ENCODE measurements at regions not wholly inside any gene's neighbourhood (a gene's known extent, or its start where the extent isn't known, plus 50 kb on each side); places are given as distances from the start of the nearest gene placed in this dataset.

DNA sequence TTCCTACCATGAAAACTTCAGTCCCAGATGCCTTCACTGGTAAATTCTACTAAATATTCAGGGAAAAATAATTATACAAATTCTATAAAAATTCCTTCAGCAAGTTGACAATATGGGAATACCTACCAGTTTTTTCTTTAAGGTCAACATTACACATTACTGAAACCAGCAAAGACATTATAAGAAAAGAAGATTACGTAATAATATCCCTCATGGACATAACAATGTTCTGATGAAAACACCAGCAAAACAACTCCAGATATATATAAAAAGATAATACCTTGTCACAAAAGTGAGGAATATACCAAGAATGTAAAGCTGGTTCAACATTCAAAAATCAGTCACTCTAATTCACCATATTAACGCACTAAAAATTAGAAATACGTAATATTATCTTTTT, 507.9 kb downstream of the DMRTA1 start:
- H3K36me3 ChIP-seq: no peaks in the 10 kb centered on the region
- no peak for ATAC-seq (ENCODE audit: insufficient number of reproducible peaks, low FRiP score, low read depth)
- H3K4me1 ChIP-seq (ENCODE audit: control insufficient read depth in 1 of 2, low read depth in 2 of 2): no peaks in the 10 kb centered on the region
- DNase-seq (ENCODE audit: low spot score): no peak
- TF ChIP-seq, protein P1, sequence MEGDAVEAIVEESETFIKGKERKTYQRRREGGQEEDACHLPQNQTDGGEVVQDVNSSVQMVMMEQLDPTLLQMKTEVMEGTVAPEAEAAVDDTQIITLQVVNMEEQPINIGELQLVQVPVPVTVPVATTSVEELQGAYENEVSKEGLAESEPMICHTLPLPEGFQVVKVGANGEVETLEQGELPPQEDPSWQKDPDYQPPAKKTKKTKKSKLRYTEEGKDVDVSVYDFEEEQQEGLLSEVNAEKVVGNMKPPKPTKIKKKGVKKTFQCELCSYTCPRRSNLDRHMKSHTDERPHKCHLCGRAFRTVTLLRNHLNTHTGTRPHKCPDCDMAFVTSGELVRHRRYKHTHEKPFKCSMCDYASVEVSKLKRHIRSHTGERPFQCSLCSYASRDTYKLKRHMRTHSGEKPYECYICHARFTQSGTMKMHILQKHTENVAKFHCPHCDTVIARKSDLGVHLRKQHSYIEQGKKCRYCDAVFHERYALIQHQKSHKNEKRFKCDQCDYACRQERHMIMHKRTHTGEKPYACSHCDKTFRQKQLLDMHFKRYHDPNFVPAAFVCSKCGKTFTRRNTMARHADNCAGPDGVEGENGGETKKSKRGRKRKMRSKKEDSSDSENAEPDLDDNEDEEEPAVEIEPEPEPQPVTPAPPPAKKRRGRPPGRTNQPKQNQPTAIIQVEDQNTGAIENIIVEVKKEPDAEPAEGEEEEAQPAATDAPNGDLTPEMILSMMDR (IDR thresholded peaks at IDR 0.05): no peak
- no peak overlapping the region for H3K27ac ChIP-seq
- no peaks in the 10 kb centered on the region for H3K9me3 ChIP-seq
- H3K4me3 ChIP-seq: no peak overlapping the region
- no peaks in the 10 kb centered on the region for H3K27me3 ChIP-seq (replicated peaks; ENCODE audit: insufficient read depth)

DNA sequence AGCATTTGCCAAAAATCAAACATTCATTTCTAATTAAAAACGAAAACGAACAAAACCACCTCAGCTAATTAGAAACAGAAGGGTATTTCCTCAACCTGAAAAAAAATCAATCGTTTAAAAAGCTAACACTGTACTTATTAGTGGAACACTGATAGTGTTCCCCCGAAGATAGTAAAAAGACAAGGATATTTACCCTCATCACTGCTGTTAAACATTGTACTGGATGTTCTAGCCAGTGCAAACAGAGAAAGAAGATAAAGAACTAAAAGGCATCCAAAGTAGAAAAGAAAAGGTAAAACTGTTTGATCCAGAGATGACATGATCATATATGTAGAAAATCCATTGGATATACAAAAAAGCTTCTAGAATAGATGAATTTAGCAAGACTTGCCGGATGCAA, 508.3 kb downstream of the DMRTA1 start:
- DNase-seq (ENCODE audit: low spot score) (no peak), ATAC-seq (ENCODE audit: insufficient number of reproducible peaks, low FRiP score, low read depth) (no peak)
- no peaks in the 10 kb centered on the region for H3K36me3 ChIP-seq
- no peaks in the 10 kb centered on the region for H3K27me3 ChIP-seq (replicated peaks; ENCODE audit: insufficient read depth)
- no peak overlapping the region for H3K4me3 ChIP-seq
- no peaks in the 10 kb centered on the region for H3K9me3 ChIP-seq
- no peak overlapping the region for H3K27ac ChIP-seq
- no peaks in the 10 kb centered on the region for H3K4me1 ChIP-seq (ENCODE audit: control insufficient read depth in 1 of 2, low read depth in 2 of 2)
- TF ChIP-seq, protein P1 (IDR thresholded peaks at IDR 0.05): no peak

DNA sequence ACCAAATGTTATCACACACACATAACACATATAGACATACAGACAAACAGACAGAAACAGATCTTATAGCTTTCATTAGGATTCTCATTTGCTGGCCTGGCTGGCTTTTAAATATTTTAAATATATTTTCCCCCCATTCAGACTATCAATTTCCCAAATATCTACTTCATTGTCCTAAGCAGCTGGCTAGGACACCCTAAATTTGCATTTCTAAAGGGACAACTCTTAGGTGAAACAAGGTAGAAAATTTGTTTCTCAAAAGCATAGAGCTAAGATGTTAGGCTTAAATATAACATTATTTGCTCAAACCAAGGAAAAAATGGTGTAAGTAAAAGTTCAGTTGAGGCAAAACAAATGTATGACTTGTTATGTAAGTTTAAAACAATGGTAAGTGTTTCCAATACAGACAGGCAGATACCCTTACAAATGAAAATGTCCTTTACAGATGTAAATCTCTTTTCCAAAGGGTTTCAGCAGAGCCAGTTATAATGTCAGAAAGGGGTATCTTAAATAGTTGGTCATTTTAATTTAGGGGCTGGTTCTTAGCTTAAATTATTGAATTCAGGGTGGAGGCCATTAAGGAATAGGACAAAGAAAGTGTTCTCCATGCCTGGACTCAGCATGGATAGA, 522.8 kb downstream of the DMRTA1 start:
- H3K27me3 ChIP-seq (replicated peaks; ENCODE audit: insufficient read depth): no peaks in the 10 kb centered on the region
- H3K27ac ChIP-seq: no peak overlapping the region
- H3K9me3 ChIP-seq: no peaks in the 10 kb centered on the region
- DNase-seq (ENCODE audit: low spot score) (no peak), ATAC-seq (ENCODE audit: insufficient number of reproducible peaks, low FRiP score, low read depth) (no peak)
- TF ChIP-seq, protein P1 (IDR thresholded peaks at IDR 0.05): no peak
- H3K4me1 ChIP-seq (ENCODE audit: control insufficient read depth in 1 of 2, low read depth in 2 of 2): no peaks in the 10 kb centered on the region
- no peaks in the 10 kb centered on the region for H3K36me3 ChIP-seq
- no peak overlapping the region for H3K4me3 ChIP-seq

DNA sequence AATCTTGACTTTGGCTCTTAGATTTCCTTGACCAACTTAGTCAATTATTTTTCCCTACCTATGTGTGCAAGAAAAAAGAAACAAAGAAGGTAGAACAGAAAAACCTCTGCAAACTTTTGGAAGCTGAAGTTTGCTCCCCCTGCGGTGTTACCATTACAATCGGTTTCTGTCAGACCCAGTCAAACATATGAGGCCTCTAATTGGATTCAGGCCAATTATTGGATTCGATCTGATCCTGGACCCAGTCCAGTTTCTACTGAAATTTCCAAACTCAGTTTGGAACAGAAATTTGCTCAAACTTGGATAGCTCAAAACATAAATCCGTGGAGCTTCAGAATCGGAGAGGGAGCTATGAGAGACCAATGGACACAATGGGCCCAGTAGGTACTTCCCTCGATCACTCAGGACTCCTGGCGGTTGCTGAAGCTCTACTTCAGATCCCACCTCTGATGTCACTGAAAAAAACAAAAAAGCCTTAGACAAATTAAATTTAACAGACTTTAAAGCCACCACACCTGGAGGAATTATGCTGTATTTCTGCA, 523.9 kb downstream of the DMRTA1 start:
- no peaks in the 10 kb centered on the region for H3K9me3 ChIP-seq
- DNase-seq (ENCODE audit: low spot score) (no peak), ATAC-seq (ENCODE audit: insufficient number of reproducible peaks, low FRiP score, low read depth) (no peak)
- no peaks in the 10 kb centered on the region for H3K27me3 ChIP-seq (replicated peaks; ENCODE audit: insufficient read depth)
- no peak overlapping the region for H3K27ac ChIP-seq
- no peak overlapping the region for H3K4me3 ChIP-seq
- TF ChIP-seq, protein P1 (IDR thresholded peaks at IDR 0.05): no peak
- H3K36me3 ChIP-seq: no peaks in the 10 kb centered on the region
- H3K4me1 ChIP-seq (ENCODE audit: control insufficient read depth in 1 of 2, low read depth in 2 of 2): no peaks in the 10 kb centered on the region

DNA sequence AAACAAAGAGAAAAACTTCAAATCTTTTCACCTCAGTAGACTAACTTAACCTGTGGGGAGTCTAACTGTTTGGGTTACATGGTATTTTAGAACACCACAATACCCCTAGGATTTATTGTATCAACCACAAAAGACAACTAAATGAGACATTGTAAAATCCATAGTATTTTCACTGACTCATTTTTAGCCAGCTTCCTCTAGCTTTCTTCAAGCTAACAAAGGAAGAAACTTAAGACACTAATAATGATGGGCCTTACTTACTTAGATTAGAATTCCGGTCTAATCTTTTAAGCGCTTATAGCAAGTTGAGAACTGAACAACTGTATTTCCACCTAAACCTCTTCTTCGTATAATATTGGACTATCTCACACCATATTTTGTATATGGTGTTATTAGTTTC, 529.3 kb downstream of the DMRTA1 start:
- H3K27me3 ChIP-seq (replicated peaks; ENCODE audit: insufficient read depth): no peaks in the 10 kb centered on the region
- H3K9me3 ChIP-seq: no peaks in the 10 kb centered on the region
- no peak overlapping the region for H3K4me3 ChIP-seq
- no peaks in the 10 kb centered on the region for H3K4me1 ChIP-seq (ENCODE audit: control insufficient read depth in 1 of 2, low read depth in 2 of 2)
- ATAC-seq (ENCODE audit: insufficient number of reproducible peaks, low FRiP score, low read depth): no peak
- TF ChIP-seq, protein P1 (IDR thresholded peaks at IDR 0.05): no peak
- no peak overlapping the region for H3K27ac ChIP-seq
- H3K36me3 ChIP-seq: no peaks in the 10 kb centered on the region
- DNase-seq (ENCODE audit: low spot score): no peak

All from thoracic aorta (tissue), 2 donors.